Neural cell (in vitro differentiated cells): ENCODE measurements at regions not wholly inside any gene's neighbourhood (a gene's known extent, or its start where the extent isn't known, plus 50 kb on each side); places are given as distances from the start of the nearest gene placed in this dataset.

ENCODE experiments used
- EP300 ChIP-seq: fragments of 450-650 bp; conservative IDR thresholded peaks from 2 replicates; pipeline ENCODE4 v1.6.1; 2014; ENCODE audit warnings: antibody characterized with exemption, mild to moderate bottlenecking, moderate library complexity; ENCODE audit not compliant: poor library complexity, severe bottlenecking
- POLR2AphosphoS5 ChIP-seq: IDR thresholded peaks from 2 replicates; pipeline ENCODE4 v1.6.1; 2012
- RAD21 ChIP-seq: fragments of 450-650 bp; conservative IDR thresholded peaks from 2 replicates; pipeline ENCODE4 v1.6.1; 2014; ENCODE audit warnings: antibody characterized with exemption, mild to moderate bottlenecking, moderate library complexity
- TF ChIP-seq, protein P1 (sequence below): fragments of 450-650 bp; IDR thresholded peaks from 2 replicates; pipeline ENCODE4 v1.5.1; 2014; ENCODE audit warnings: antibody characterized with exemption, mild to moderate bottlenecking, moderate library complexity; ENCODE audit not compliant: poor library complexity, severe bottlenecking
- TF ChIP-seq, protein P2 (sequence below): IDR thresholded peaks from 2 replicates; pipeline ENCODE4 v1.6.1; 2012; ENCODE audit warnings: borderline replicate concordance

DNA sequence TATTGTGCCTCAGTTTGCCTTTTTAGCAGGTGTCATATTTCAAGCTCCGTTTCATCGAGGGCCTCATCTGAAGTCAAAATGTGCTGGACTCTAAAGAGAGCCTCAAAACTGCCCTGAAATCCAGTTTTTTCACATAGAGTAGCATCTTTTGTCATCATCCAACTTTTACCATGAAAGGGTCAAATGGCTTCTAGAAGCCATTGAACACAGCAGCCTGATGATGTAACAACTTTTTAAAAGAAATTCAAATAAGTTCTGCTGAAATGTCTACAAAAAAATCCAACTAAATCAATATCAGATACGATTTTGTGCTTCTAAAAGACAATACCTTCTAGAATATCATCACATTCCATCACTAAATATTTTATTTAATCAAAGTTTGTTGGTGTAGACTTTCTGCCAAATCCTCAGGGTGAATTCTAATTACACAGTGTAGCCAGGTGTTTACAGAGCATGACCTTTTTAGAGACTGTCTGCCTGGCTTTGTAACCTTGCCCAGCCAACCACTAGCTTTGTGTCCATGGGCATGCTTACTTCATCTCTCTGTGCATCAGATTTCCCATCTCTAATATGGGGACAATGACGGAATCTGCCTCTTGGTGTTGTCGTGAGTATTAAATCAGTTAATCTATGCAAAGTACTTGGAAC, 505.0 kb downstream of the EBF1 start:
- no peak for TF ChIP-seq EP300
- TF ChIP-seq POLR2AphosphoS5 = no peak
- TF ChIP-seq, protein P1, sequence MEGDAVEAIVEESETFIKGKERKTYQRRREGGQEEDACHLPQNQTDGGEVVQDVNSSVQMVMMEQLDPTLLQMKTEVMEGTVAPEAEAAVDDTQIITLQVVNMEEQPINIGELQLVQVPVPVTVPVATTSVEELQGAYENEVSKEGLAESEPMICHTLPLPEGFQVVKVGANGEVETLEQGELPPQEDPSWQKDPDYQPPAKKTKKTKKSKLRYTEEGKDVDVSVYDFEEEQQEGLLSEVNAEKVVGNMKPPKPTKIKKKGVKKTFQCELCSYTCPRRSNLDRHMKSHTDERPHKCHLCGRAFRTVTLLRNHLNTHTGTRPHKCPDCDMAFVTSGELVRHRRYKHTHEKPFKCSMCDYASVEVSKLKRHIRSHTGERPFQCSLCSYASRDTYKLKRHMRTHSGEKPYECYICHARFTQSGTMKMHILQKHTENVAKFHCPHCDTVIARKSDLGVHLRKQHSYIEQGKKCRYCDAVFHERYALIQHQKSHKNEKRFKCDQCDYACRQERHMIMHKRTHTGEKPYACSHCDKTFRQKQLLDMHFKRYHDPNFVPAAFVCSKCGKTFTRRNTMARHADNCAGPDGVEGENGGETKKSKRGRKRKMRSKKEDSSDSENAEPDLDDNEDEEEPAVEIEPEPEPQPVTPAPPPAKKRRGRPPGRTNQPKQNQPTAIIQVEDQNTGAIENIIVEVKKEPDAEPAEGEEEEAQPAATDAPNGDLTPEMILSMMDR = no peak
- TF ChIP-seq, protein P2, sequence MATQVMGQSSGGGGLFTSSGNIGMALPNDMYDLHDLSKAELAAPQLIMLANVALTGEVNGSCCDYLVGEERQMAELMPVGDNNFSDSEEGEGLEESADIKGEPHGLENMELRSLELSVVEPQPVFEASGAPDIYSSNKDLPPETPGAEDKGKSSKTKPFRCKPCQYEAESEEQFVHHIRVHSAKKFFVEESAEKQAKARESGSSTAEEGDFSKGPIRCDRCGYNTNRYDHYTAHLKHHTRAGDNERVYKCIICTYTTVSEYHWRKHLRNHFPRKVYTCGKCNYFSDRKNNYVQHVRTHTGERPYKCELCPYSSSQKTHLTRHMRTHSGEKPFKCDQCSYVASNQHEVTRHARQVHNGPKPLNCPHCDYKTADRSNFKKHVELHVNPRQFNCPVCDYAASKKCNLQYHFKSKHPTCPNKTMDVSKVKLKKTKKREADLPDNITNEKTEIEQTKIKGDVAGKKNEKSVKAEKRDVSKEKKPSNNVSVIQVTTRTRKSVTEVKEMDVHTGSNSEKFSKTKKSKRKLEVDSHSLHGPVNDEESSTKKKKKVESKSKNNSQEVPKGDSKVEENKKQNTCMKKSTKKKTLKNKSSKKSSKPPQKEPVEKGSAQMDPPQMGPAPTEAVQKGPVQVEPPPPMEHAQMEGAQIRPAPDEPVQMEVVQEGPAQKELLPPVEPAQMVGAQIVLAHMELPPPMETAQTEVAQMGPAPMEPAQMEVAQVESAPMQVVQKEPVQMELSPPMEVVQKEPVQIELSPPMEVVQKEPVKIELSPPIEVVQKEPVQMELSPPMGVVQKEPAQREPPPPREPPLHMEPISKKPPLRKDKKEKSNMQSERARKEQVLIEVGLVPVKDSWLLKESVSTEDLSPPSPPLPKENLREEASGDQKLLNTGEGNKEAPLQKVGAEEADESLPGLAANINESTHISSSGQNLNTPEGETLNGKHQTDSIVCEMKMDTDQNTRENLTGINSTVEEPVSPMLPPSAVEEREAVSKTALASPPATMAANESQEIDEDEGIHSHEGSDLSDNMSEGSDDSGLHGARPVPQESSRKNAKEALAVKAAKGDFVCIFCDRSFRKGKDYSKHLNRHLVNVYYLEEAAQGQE = no peak
- TF ChIP-seq RAD21 = no peak
